Coronary artery (tissue), 2 donors: ENCODE measurements at regions not wholly inside any gene's neighbourhood (a gene's known extent, or its start where the extent isn't known, plus 50 kb on each side); places are given as distances from the start of the nearest gene placed in this dataset.

Source experiments
- DNase-seq: peaks from one replicate; pipeline ENCODE4 v3.0.0-alpha.2; 2017; ENCODE audit warnings: low spot score
- H3K27ac ChIP-seq, 2 donors: fragments of 200-600 bp; sonication (generic); one replicate each; pipeline ENCODE4 v1.5.1; 2016 to 2019
- H3K4me3 ChIP-seq: fragments of 200-600 bp; sonication (generic); 2 replicates; pipeline ENCODE4 v1.5.1; 2016; ENCODE audit warnings: mild to moderate bottlenecking, moderate library complexity
- TF ChIP-seq, protein P1 (sequence below): fragments of 200-600 bp; sonication (generic); IDR thresholded peaks from one replicate; pipeline ENCODE4 v1.5.1; 2019; ENCODE audit warnings: antibody characterized with exemption

DNA sequence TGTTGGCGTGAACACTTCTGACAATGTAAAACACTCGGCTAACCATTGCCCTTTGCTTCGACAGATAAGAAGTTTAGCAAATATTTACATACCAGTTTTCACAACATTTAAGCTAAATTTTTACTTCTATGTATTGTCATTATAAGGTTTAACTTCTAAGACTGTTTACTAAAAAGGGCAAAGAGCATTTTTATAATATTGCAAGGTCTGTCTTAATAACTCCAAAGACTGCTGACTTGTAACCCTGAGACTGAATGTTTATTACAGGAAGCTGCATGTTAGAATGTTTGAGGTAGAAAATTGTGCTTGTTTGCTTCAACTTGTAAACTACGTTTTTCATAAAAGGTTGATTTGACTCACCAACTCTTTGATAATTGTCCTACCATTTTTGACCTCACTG is 213.2 kb upstream of the RPS6KA3 start:
- Histone ChIP-seq H3K4me3 (no peak overlapping the region), H3K27ac (no peak overlapping the region)
- DNase-seq = no peak
- TF ChIP-seq, protein P1, sequence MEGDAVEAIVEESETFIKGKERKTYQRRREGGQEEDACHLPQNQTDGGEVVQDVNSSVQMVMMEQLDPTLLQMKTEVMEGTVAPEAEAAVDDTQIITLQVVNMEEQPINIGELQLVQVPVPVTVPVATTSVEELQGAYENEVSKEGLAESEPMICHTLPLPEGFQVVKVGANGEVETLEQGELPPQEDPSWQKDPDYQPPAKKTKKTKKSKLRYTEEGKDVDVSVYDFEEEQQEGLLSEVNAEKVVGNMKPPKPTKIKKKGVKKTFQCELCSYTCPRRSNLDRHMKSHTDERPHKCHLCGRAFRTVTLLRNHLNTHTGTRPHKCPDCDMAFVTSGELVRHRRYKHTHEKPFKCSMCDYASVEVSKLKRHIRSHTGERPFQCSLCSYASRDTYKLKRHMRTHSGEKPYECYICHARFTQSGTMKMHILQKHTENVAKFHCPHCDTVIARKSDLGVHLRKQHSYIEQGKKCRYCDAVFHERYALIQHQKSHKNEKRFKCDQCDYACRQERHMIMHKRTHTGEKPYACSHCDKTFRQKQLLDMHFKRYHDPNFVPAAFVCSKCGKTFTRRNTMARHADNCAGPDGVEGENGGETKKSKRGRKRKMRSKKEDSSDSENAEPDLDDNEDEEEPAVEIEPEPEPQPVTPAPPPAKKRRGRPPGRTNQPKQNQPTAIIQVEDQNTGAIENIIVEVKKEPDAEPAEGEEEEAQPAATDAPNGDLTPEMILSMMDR = no peak

DNA sequence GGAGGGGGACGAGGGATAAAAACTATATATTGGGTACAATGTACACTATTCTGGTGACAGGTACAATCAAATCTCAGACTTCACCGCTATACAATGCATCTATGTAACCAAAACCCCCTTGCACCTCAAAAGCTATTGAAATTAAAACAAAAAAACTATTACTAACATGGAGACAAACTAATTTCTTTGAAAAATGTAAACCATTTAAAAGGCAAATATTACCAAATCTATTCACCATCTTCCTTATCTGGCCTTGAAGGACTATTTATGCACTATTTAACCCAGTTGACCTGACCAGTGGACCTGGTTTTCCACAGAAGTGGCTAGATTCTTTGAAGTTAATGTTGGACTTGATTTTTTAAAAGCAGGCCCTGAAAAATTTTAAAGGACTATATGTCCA is 212.3 kb upstream of the RPS6KA3 start:
- no peak for DNase-seq
- Histone ChIP-seq H3K4me3 (no peak overlapping the region), H3K27ac (no peak overlapping the region)
- TF ChIP-seq, protein P1 = no peak

DNA sequence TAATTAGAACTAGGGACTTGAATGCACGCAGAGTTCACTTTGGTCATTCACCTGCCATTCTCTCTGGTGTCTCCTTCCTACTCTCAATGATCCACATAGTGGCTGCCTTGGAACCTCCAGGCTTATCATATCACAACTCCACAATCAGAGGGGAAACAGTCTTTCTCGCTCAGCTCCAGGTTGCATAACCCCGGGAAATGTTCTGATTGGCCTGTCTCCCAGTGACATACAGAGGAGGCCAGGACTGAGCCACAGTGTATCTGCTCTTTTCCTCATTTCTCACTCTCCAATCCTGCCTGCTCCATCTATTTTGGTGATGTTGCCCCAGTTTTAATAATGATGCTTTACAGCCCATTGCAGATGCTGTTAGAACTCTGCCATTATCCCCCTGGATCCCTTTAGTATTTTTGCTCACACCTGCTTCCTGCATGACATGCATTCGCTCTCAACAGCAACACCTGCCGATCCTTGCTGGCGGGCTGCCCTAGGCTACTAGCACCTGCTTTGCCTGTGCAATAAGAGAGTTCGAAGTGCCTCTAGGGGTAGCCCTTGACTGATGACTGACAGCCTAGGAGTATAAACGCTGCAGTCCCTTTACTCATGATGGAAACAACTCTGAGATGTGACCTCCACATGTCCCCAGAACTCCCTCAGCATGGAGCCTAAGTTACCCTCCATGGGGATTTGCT is 211.3 kb upstream of the RPS6KA3 start:
- Histone ChIP-seq H3K27ac (no peak overlapping the region), H3K4me3 (no peak overlapping the region)
- no peak for DNase-seq
- TF ChIP-seq, protein P1 = no peak

DNA sequence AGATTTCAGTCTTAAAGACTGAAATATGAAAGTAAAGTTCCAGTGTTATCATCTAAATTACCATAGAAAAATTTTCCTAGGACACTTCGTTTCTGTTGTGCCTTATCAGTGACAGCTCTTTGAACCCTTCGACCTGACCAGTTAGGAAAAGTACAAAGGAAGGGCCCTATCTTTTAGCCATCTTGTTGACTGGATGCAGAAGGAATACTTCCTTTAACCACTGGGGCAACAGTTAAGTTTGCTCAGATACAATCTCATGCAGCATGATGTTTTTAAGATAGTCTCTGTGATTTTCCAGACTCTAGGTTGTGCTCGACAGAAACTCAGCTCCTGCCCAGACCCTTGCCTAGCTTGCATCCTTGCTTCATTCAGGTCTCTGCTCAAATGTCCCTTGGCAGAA is 210.5 kb upstream of the RPS6KA3 start:
- DNase-seq = no peak
- TF ChIP-seq, protein P1 = no peak
- H3K27ac ChIP-seq = no peak overlapping the region
- H3K4me3 ChIP-seq = no peak overlapping the region

DNA sequence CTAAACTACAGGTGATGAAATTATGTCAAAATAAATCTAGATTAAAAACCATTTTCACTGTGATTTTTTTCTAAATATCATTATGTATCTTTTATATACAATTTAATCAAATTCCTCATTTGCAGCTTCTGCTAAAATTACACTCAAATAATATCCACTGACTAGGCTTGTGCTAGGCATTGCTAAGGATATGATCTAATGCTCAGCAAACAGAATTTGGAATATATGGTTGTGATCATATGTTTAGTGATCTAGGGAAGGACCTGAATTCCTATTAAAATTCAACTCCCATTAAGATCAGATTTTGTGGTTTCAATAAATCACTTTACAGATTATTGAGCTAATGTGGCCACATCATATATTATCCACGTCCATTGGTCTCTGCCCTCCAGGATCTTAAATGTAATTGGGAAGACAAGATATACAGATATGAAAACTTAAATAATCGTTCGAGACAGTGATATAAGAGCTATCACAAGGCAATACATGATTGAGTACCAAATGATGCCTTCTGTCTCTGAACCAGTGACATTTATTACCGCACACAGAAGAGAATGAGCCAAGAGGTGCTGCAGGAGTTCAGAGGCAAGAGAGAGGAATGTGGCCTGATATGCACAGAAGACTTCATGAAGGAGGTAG is 206.0 kb upstream of the RPS6KA3 start:
- Histone ChIP-seq H3K27ac (no peak overlapping the region), H3K4me3 (no peak overlapping the region)
- DNase-seq = no peak
- TF ChIP-seq, protein P1 = no peak

DNA sequence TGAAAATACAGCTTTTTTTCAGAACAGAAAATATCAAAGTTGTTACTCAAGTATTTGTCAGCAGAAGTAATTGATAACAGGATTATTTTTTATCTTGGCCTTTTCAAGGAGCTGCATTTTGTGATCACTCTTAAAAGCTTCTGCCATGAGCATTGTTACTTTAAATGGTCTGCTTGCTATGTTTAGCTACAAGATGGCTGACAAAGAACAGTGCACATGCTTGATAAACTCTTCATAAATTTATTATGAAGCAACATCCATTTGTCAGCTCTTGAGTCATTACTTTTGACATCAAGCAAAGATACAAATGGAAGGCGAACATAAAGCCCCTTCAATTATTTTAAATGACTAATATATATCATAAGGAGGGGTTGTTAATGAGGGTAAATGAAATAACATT is 205.4 kb upstream of the RPS6KA3 start:
- no peak overlapping the region for H3K27ac ChIP-seq
- no peak for DNase-seq
- no peak overlapping the region for H3K4me3 ChIP-seq
- TF ChIP-seq, protein P1 = no peak

DNA sequence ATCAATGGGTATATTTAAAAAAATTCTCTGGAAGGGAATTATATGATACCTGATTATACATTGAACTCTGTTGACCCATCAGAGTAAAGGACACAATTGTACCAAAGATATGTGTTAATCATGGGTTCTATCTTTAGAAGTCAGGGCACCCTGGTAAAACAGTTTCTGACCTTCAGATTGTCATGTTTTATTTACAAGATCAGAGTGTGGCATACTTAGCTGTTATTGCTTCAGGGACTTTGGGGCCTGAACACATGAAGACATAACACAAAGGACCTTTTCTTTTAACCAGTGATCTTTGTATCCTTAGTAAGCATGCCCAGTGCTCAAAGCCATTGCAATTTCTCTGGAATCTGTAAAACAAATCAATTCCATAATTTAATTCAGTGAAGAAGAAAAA is 204.8 kb upstream of the RPS6KA3 start:
- TF ChIP-seq, protein P1 = no peak
- DNase-seq = no peak
- H3K27ac ChIP-seq = no peak overlapping the region
- no peak overlapping the region for H3K4me3 ChIP-seq
